ENCODE measurements at regions not wholly inside any gene's neighbourhood (a gene's known extent, or its start where the extent isn't known, plus 50 kb on each side); places are given as distances from the start of the nearest gene placed in this dataset.

DNA sequence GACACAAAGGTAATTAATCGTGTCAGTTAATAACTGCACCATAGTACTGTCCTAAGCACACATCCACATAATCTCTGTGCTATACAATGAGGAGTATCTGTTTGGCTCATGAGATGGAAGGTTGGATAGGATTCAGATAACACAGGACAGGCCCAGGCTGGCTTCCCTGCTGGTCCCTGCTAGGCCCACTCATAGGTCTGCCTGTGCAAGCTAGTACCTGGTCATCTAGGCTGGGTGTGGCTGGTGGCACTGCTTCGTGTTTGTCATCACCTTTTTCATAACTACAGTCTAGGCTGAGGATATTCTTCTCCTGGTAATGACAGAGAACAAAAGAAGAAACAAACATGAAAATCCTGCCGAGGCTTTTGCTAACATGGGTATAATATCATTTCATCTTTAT lies 392.8 kb downstream of the TRIB2 start:
- no peak for DNase-seq

GRCh38 chr2:13110825-13111224 lies 394.1 kb downstream of the TRIB2 start:
- DNase-seq: no peak

DNA sequence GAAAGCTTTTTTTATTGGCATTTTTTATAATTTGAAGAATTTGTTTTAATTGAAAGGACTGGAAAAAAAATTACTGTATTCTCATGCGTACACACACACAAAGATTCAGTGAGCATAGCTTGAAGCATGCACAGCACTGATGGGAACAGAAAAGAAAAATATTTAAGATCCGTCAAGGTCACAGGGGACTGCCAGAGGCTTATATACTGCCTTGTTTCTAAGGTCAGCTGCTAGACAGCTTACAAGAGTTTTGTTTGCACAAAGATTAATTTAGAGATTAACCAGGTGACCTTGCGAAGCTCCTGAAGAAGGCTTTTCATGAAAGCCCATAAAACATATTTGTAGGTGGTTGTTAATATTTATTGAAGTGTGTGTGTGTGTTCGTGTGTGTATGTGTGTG lies 396.3 kb downstream of the TRIB2 start:
- no peak for DNase-seq

- DNase-seq: no peak
Observed at GRCh38 chr2:13114391-13114790, 397.7 kb downstream of the TRIB2 start.

DNA sequence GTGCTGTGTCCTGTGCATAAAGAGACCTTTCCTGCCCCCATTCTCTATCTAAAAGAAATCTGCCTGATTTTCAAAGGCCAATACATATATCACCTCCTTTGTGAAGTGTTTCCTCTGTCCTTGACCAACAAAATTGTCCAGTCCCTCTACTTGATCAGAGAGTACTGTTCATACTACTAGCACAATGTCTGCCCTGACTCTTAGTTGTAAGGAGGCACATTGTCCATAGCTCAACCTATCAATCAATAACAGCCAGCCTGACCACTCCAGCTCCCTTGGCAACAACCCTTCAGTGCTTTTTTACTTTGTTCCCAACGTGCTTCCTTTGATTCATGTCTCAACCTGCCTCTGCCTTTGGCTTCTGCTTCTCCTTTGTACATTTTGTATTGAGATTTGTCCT lies 398.9 kb downstream of the TRIB2 start:
- DNase-seq: no peak

DNA sequence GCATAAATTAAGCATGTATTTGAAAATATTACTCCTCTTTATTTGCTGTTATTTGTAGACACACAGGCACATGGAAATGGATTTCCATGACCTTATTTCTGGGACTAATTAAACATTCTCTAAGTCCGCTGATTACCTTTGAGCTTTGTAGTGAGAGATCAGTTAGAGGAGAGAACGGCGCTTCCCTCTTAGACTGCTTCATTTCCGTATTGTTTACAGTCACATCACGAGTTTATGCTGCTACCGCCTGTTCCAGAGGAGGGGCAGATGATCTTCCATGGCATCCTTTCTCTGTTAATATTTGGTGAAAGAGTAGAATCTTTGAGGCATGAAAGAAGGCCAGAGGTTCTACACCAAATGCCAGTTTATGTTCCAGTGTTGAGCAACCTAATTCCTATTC lies 404.4 kb downstream of the TRIB2 start:
- DNase-seq: no peak

DNA sequence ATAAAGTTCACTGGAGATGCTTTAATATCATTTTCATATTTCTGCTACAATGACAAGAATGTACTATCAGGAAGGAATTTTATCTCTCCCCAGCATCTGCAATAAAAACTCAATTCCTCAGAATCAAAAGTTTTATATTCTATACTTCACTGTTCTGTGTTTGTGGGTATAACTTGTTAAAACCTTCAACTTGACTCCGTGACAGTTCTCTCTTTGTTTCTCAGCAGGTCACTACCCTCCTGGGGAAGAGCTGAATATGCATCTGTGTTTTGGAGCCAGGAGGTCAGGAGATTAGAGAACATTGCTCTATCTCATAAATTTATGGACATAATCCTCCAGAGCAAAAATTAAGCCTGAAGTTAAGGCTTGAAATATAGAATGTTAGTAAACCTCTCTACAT lies 411.4 kb downstream of the TRIB2 start:
- DNase-seq: no peak

DNA sequence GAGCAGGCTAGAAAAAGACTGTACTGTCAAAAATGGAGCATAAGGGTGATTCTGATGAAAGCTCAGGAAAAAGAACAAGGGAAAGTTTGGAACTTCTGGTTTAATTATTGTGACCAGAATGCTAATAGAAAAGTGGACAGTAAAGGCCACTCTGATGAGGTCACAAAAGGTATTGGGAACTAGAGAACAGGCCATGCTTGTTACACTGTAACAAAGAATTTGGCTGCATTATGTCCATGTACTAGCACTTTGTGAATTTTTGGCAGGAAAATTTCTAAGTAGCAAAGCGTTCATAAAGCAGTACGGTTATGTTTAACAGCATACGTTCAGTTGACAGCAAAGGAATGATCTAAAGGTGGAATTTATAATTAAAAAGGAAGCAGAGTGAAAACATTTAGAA lies 418.6 kb downstream of the TRIB2 start:
- no peak for DNase-seq

GRCh38 chr2:13135856-13136255 lies 419.1 kb downstream of the TRIB2 start:
- DNase-seq: no peak

GRCh38 chr2:13137679-13138078 lies 420.9 kb downstream of the TRIB2 start:
- DNase-seq: no peak

DNA sequence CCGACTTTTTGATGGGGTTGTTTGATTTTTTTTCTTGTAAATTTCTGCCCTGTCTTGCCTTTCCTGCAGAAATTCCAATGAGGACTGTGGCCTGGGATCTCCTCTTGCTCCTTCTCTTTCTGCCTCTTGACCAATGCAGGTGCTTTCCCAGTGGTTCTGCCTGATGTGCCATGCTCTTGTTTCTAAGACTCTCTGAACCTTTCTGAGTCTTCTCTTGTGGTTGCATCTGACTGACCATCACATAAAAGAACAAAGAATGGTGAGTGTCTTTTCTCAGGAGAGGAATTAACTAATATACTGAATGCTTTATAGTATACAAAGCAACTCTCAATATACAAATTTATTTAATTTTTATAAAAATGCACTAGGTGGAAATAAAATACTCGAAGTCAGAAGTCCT lies 424.6 kb downstream of the TRIB2 start:
- DNase-seq: no peak

DNA sequence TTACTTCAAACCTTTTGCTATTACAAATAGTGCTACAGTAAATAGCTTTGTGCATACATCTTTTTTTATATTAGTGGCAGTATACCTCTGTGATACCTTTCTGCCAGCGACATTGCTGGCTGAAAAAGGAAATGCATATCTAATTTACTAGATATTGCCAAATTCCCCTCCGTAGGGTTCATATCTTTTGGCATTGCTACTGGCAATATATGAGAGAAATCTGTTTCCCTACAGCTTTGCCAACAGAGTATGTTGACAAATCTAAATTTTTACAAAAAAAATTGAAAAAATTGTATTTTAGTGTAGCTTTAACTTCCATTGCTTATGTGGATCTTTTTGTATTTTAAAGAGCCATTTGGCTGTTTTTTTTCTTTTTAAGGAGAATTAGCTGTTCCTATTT lies 426.7 kb downstream of the TRIB2 start:
- DNase-seq: no peak

GRCh38 chr2:13156916-13157315 lies 440.2 kb downstream of the TRIB2 start:
- no peak for DNase-seq

DNA sequence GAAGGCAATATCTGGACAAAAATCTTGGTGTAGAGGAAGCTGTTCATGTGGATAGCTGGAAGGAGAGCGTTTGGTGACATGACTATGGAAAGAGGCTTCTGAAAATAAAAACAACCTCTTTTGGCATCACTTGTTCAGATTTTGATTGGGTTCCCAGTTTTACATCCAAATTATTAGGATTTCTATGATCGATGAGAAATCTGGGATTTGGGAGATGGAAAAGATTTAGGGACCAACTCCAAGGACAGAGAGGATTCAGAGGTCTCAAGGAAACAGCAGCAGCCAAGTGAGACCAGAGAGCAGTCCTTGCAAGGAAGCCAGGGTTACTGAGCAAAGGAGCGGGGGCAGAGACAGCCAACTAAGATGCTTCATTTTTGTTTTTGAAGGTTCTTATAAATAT lies 441.7 kb downstream of the TRIB2 start:
- DNase-seq: no peak

- DNase-seq: no peak
Observed at GRCh38 chr2:13180729-13181128, 464.0 kb downstream of the TRIB2 start.

DNA sequence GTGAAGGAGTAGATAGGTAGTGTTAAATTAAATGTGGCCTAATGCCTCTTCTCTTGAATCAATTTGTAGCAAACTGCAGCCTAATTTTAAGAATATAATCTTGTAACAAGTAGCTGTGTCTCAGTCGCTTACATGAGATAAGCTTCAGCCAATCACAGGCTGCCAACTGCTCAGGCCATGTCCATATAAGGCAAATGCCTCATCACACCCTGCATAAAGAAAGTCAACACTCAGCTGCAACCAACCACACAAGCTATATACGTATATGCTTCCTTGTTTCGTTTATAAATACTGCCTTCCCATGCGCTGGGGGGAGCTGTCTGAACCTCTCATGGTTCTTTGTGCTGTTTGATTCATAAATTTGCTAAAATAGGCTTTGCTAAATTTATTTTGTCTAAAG lies 476.3 kb downstream of the TRIB2 start:
- no peak for DNase-seq

- DNase-seq: no peak
Observed at GRCh38 chr2:13193900-13194299, 477.2 kb downstream of the TRIB2 start.

DNA sequence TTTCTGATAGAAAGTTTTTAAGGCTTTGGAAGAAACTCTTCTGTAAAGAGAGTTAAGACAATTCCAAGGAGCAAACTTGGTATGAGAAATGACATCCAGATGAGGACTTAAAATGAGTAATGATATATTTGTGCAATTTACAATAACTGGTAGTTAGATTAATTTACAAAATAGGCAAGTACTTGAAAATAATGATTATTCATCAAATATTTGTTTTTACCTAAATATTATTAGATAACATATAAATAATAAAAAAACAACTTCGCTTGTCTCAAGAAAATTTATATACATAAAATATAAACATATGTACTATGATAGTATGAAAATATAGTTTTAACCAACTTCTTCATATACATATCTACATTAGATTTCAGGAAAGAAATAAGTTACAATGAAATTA lies 478.5 kb downstream of the TRIB2 start:
- no peak for DNase-seq

DNA sequence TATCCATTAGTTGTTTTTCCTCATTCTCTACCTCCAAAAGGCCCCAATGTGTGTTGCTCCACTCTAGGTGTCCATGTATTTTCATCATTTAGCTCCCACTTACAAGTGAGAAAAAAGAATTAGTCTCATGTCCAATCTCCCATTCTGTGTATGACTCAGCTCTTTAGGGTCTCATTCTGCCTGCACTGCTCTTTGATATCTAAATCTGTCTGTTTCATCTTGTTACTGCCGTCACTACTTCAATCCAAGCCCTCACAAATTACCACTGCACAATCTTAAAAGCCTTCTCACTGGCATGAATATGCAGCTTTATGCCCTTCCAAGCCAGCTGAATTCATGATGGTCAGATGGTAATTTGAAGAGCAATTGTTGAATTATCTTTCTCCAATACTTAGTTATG lies 480.5 kb downstream of the TRIB2 start:
- no peak for DNase-seq

GRCh38 chr2:13201924-13202323 lies 485.2 kb downstream of the TRIB2 start:
- DNase-seq: no peak

GRCh38 chr2:13212115-13212514 lies 495.4 kb downstream of the TRIB2 start:
- no peak for DNase-seq

DNA sequence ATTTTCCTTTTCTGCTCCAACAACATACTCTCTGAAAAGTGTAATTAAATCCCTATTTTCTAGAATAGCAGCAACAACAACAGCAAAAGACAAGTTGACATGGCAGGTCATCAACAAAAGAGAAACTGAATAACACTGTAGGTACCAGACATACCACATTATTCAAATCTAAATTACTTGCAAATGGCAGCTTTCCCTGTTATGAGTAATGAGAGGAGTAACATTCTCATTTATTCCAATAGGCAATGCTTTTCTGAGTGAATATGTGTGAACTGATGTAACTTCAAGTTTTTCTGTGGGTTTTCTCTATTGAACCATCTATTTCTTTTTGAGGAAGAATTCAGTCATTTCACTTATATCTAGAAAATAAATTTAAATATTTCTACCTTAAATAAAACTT lies 501.5 kb downstream of the TRIB2 start:
- DNase-seq: no peak

- no peak for DNase-seq
Observed at GRCh38 chr2:13227578-13227977, 510.8 kb downstream of the TRIB2 start.

DNA sequence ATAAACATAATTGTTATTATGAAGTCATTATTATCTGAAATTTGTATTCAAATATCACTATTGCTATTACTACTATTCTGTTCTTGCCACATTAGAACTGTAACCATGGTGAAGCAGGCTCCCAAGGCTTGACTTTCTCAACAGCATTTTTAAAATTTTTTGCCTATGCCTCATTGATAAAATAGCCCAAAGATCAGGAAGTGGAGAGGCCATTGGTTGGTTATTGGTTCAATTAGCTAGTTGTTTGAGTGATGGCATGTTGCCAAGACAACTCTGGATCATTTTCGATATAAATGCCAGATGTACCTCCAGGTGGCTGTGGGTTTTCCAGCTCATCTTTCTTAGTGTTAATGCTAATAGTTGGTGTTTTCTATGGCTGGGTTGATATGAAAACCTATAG lies 513.5 kb downstream of the TRIB2 start:
- no peak for DNase-seq

GRCh38 chr2:13240061-13240460 lies 523.3 kb downstream of the TRIB2 start:
- no peak for DNase-seq

GRCh38 chr2:13240789-13241487 lies 524.2 kb downstream of the TRIB2 start:
- DNase-seq: no peak

Measured in suppressor macrophage treated with lipopolysaccharide for 1 hour (primary cell).